HG03064 (cell line): ENCODE measurements at regions not wholly inside any gene's neighbourhood (a gene's known extent, or its start where the extent isn't known, plus 50 kb on each side); places are given as distances from the start of the nearest gene placed in this dataset.

Experiments
- ATAC-seq: cut with Tn5 transposase; IDR thresholded peaks from one replicate; pipeline ENCODE4 v1.9.1; 2021; ENCODE audit warnings: low read depth; ENCODE audit not compliant: unreplicated experiment

GRCh38 chr4:43898836-43899235 lies 549.8 kb downstream of the KCTD8 start:
- no peak for ATAC-seq

GRCh38 chr4:43903456-43903855 lies 545.2 kb downstream of the KCTD8 start:
- no peak for ATAC-seq

- ATAC-seq = no peak
These were observed 530.2 kb downstream of the KCTD8 start for GRCh38 chr4:43918377-43918776.

- ATAC-seq = no peak
These were observed 516.2 kb downstream of the KCTD8 start for GRCh38 chr4:43932448-43932847.

GRCh38 chr4:43943998-43944397 lies 504.6 kb downstream of the KCTD8 start:
- ATAC-seq = no peak

- ATAC-seq = no peak
These were observed 488.6 kb downstream of the KCTD8 start for GRCh38 chr4:43959976-43960375.

- no peak for ATAC-seq
These were observed 480.6 kb downstream of the KCTD8 start for GRCh38 chr4:43968011-43968410.

GRCh38 chr4:43983610-43984009 lies 465.0 kb downstream of the KCTD8 start:
- no peak for ATAC-seq

GRCh38 chr4:43987331-43987944 lies 461.2 kb downstream of the KCTD8 start:
- ATAC-seq = no peak

- ATAC-seq = no peak
These were observed 458.1 kb downstream of the KCTD8 start for GRCh38 chr4:43990551-43990950.

- ATAC-seq = no peak
These were observed 457.6 kb downstream of the KCTD8 start for GRCh38 chr4:43990963-43991362.

GRCh38 chr4:43992552-43992951 lies 456.1 kb downstream of the KCTD8 start:
- ATAC-seq = no peak

GRCh38 chr4:43993196-43993902 lies 455.3 kb downstream of the KCTD8 start:
- ATAC-seq = no peak

- no peak for ATAC-seq
These were observed 448.9 kb downstream of the KCTD8 start for GRCh38 chr4:43999669-44000068.

GRCh38 chr4:44002368-44002767 lies 446.2 kb downstream of the KCTD8 start:
- ATAC-seq = no peak

GRCh38 chr4:44016570-44017421 lies 431.8 kb downstream of the KCTD8 start:
- no peak for ATAC-seq

GRCh38 chr4:44017422-44017739 lies 431.2 kb downstream of the KCTD8 start:
- ATAC-seq = no peak

- ATAC-seq = no peak
These were observed 428.9 kb downstream of the KCTD8 start for GRCh38 chr4:44019721-44020120.

- ATAC-seq = no peak
These were observed 423.1 kb downstream of the KCTD8 start for GRCh38 chr4:44025376-44026020.

- ATAC-seq = no peak
These were observed 409.8 kb downstream of the KCTD8 start for GRCh38 chr4:44038811-44039210.

GRCh38 chr4:44046491-44046890 lies 402.1 kb downstream of the KCTD8 start:
- no peak for ATAC-seq
